ENCODE measurements at regions not wholly inside any gene's neighbourhood (a gene's known extent, or its start where the extent isn't known, plus 50 kb on each side); places are given as distances from the start of the nearest gene placed in this dataset.

DNA sequence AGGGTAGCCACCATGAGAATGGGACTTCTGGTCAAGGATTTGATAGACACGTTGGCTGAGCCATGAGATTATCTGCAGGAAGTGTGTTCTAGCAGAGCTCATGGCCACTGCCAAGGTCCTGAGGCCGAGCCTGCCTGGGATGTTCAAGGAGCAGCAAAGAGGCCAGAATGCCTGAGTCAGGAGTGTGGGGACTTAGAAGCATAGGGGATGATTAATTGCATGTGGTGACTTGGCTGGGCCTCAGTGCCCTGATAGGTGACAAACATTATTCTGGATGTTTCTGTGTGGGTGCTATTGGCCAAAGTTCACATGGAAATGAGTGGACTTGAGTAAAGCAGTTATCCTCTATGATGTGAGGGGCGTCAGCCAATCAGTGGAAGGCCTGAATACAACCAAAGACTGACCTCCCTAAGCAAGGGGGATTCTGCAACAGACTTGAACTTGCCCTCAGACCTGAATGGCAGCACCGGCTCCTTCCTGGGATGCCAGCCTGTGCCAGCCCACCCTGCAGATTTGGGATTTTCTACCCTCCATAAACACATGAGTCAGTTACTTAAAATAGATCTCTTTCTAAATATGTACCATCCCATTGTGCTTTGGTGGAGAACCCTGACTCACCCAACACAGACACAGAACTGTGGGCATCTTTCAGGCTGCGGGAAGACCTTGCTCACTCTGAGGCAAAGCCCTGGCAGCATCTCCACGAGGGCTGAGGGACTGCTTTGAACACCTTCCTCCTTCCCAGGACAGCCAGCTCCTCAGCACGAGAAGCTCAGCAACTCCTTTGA is 363.9 kb upstream of the MGMT start:
- no peak for TF ChIP-seq CTCF (IDR thresholded peaks at IDR 0.05)
- TF ChIP-seq POLR2A (IDR thresholded peaks at IDR 0.05): no peak
